SK-N-SH treated with all-trans-retinoic acid at 6 μM for 48 hours (cell line): ENCODE measurements at regions not wholly inside any gene's neighbourhood (a gene's known extent, or its start where the extent isn't known, plus 50 kb on each side); places are given as distances from the start of the nearest gene placed in this dataset.

ENCODE experiments used
- ARNTL ChIP-seq: fragments of 450-650 bp; formaldehyde crosslinking; IDR thresholded peaks from 2 replicates; pipeline ENCODE4 v1.5.0; 2020; ENCODE audit warnings: low read depth, mild to moderate bottlenecking, moderate library complexity, borderline replicate concordance
- BACH2 ChIP-seq: fragments of 250-450 bp; sonication (Bioruptor Pico); IDR thresholded peaks from 2 replicates; pipeline ENCODE4 v1.9.0; 2021; ENCODE audit warnings: mild to moderate bottlenecking, borderline replicate concordance
- ESRRG ChIP-seq: fragments of 250-450 bp; sonication (Bioruptor Pico); IDR thresholded peaks from 2 replicates; pipeline ENCODE4 v1.6.1; 2021; ENCODE audit warnings: mild to moderate bottlenecking
- RARB ChIP-seq: fragments of 250-450 bp; sonication (Bioruptor Pico); IDR thresholded peaks from 2 replicates; pipeline ENCODE4 v1.8.0; 2021; ENCODE audit warnings: mild to moderate bottlenecking, moderate library complexity
- TCF4 ChIP-seq: fragments of 250-450 bp; sonication (Bioruptor Pico); IDR thresholded peaks from 2 replicates; pipeline ENCODE4 v1.8.0; 2021; ENCODE audit warnings: mild to moderate bottlenecking, moderate library complexity, borderline replicate concordance

GRCh38 chr19:30077851-30078355 lies 135.9 kb downstream of the URI1 start:
- TF ChIP-seq RARB (CRISPR knock-in tag) (no peak), ARNTL (CRISPR knock-in tag) (no peak), BACH2 (CRISPR knock-in tag) (no peak), TCF4 (CRISPR knock-in tag) (no peak), ESRRG (CRISPR knock-in tag) (no peak)
